Heart left ventricle (tissue), 16 donors: ENCODE measurements at regions not wholly inside any gene's neighbourhood (a gene's known extent, or its start where the extent isn't known, plus 50 kb on each side); places are given as distances from the start of the nearest gene placed in this dataset.

Source experiments
- ATAC-seq, 4 donors: fragments of 200-7000 bp; cut with Tn5 transposase; one replicate each; pipeline ENCODE4 v1.9.1; 2020 to 2022; ENCODE audit warnings: moderate library complexity in 4 of 4, mild to moderate bottlenecking in 3 of 4, moderate number of reproducible peaks in 1 of 4
- DNase-seq, 5 donors: peaks; one replicate each; pipeline ENCODE4 v3.0.0-alpha.2; 2020
- H3K27ac ChIP-seq, 12 donors: fragments of 200-600 bp; sonication (generic) in 4 of 12; one replicate each; pipeline versions ENCODE4 v1.5.0 to v1.8.0; 2016 to 2022; ENCODE audit warnings: mild to moderate bottlenecking in 2 of 12
- H3K27me3 ChIP-seq, 9 donors: fragments of 200-600 bp; sonication (generic) in 2 of 9; one replicate each; pipeline versions ENCODE4 v1.5.1 to v1.8.0; 2016 to 2022; ENCODE audit warnings: mild to moderate bottlenecking in 3 of 9
- H3K36me3 ChIP-seq, 9 donors: fragments of 200-600 bp; sonication (generic) in 2 of 9; one replicate each; pipeline versions ENCODE4 v1.5.0 to v1.8.0; 2018 to 2022; ENCODE audit warnings: mild to moderate bottlenecking in 2 of 9
- H3K4me1 ChIP-seq, 12 donors: fragments of 200-600 bp; sonication (generic) in 4 of 12; one replicate each; pipeline versions ENCODE4 v1.5.0 to v1.8.0; 2016 to 2022; ENCODE audit warnings: mild to moderate bottlenecking in 3 of 12
- H3K4me3 ChIP-seq, 12 donors: fragments of 200-600 bp; sonication (generic) in 4 of 12; one replicate each; pipeline versions ENCODE4 v1.5.0 to v1.8.0; 2017 to 2022; ENCODE audit warnings: mild to moderate bottlenecking in 9 of 12, moderate library complexity in 4 of 12
- H3K9me3 ChIP-seq, 12 donors: fragments of 200-600 bp; sonication (generic) in 4 of 12; one replicate each; pipeline versions ENCODE4 v1.5.0 to v1.8.0; 2016 to 2022; ENCODE audit warnings: mild to moderate bottlenecking in 1 of 12
- POLR2A ChIP-seq, 2 donors: fragments of 450-650 bp; IDR thresholded peaks; one replicate each; pipeline ENCODE4 v1.6.1; 2017; ENCODE audit warnings: antibody characterized with exemption in 2 of 2, mild to moderate bottlenecking in 2 of 2, moderate library complexity in 2 of 2
- WGBS, 4 donors: extraction: QIAGEN DNeasy Blood & Tissue Kit in 2 of 4; methylation state at CpG; one replicate each; pipeline versions ENCODE4 v1.1.5 to v1.1.7; 2013 to 2018; 5-methylcytosine and 5-hydroxymethylcytosine counted together
- intact Hi-C, 10 donors: fragments of 100-400 bp; cut with DNase I; formaldehyde crosslinking; loops; one replicate each; pipeline versions ENCODE4 v1.11.1 to v1.14.2; 2022
- TF ChIP-seq, protein P1 (sequence below), 12 donors: fragments of 200-600 bp; sonication (generic) in 4 of 12; IDR thresholded peaks; one replicate each; pipeline versions ENCODE4 v1.5.0 to v1.8.0; 2018 to 2022; ENCODE audit warnings: antibody characterized with exemption in 12 of 12, mild to moderate bottlenecking in 5 of 12
- donor health status: ischemic (EF 13 %, LVEDD 7.1; RV severe dilation, severe dysfunction).
- donor health status: healthy with polysubstance abuse.
- donor health status: DM: no; HTN: yes; CAD: no.
- donor health status: DM: no; HTN: no; CAD: no.
- donor health status: ischemic (EF 25% LVEDD 6.9; RV normal size, moderate dysfunction).
- donor health status: ischemic (EF 25% LVEDD 5.7; RV mildly dilated, moderate dysfunction).
- donor health status: healthy.
- donor health status: DM: yes; HTN: yes; CAD: no.
- donor health status: ischemic (EF 35%, LVEDD 5.7; RV mildly dilated, moderate dysfunction).
- donor health status: nonischemic (EF 11% LVEDD 7.7; RV severe dilation, severe dysfunction).
- donor health status: DM: yes; HTN: yes; CAD: no.
- donor health status: PGD.
- donor health status: ischemic (EF 29% LVEDD 5.4; RV normal size, mild dysfunction).
- donor health status: nonischemic (EF 23%, LVEDD 6.1; RV moderate dilation, normal function).

DNA sequence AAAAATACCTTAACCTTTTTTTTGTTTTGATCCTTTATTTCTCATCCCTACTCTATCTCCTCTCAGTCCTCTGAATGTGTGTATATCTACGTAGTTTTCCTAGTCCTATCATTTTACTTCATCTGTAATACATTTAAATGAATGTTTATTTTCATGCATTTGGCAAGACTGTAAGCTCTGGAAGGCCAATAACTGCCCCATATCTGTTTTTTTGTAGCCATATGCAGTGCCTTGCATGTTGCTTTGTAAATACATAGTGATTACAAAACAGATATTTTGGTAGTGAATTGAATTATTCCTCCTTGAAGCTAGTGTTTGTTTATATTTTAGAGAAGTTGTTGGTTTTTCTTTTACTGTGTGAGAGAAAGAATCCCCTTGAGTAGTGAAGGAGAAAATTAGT, 450.2 kb downstream of the PCDH18 start:
- WGBS, 4 donors, result 80 to 87% (median 84%) methylated on average over 1 of the region's 1 CpG
- Histone ChIP-seq H3K4me3 (no peak overlapping the region), H3K9me3 (peaks cover 0 to 2% (median 0%) of the 10 kb centered on the region in 12 donors), H3K36me3 (no peaks in the 10 kb centered on the region), H3K4me1 (no peaks in the 10 kb centered on the region), H3K27ac (no peak overlapping the region), H3K27me3 (no peaks in the 10 kb centered on the region)
- TF ChIP-seq, protein P1, sequence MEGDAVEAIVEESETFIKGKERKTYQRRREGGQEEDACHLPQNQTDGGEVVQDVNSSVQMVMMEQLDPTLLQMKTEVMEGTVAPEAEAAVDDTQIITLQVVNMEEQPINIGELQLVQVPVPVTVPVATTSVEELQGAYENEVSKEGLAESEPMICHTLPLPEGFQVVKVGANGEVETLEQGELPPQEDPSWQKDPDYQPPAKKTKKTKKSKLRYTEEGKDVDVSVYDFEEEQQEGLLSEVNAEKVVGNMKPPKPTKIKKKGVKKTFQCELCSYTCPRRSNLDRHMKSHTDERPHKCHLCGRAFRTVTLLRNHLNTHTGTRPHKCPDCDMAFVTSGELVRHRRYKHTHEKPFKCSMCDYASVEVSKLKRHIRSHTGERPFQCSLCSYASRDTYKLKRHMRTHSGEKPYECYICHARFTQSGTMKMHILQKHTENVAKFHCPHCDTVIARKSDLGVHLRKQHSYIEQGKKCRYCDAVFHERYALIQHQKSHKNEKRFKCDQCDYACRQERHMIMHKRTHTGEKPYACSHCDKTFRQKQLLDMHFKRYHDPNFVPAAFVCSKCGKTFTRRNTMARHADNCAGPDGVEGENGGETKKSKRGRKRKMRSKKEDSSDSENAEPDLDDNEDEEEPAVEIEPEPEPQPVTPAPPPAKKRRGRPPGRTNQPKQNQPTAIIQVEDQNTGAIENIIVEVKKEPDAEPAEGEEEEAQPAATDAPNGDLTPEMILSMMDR (IDR thresholded peaks at IDR 0.05), result no peak
- no peak for TF ChIP-seq POLR2A (IDR thresholded peaks at IDR 0.05)
- no peak for ATAC-seq
- intact Hi-C loops, result no loop called here
- no peak for DNase-seq

DNA sequence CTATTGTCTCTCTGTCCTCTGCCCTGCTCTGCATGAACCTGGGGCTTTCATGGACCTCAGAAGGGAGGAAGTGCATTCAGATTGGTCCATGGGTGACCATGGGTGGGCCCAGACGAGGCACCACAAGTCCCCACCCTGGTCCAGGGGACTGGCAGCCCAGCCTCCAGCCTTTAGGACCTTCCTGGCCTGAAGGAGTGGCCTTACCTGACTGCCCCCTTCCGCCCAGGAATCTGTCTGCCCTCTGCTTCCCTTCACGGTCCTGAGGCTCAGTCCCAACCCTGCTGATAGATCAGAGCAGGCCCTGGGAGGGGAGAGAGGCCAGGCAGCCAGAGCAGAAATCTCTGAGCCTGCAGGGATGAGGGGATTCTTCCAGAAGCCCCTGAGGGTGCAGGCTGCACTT, 455.4 kb downstream of the PCDH18 start:
- peak in 1 of 4 donors; percentile 38 for ATAC-seq
- intact Hi-C loops, result no loop called here
- Histone ChIP-seq H3K4me3 (no peak overlapping the region), H3K27me3 (no peaks in the 10 kb centered on the region), H3K9me3 (peaks cover 0 to 16% (median 2%) of the 10 kb centered on the region in 12 donors), H3K4me1 (no peaks in the 10 kb centered on the region), H3K36me3 (no peaks in the 10 kb centered on the region), H3K27ac (no peak overlapping the region)
- WGBS, 4 donors, result 65 to 75% (median 69%) methylated on average over 2 to 3 of the region's 3 CpGs
- DNase-seq, result no peak
- no peak for TF ChIP-seq POLR2A (IDR thresholded peaks at IDR 0.05)
- TF ChIP-seq, protein P1 (IDR thresholded peaks at IDR 0.05), result no peak

DNA sequence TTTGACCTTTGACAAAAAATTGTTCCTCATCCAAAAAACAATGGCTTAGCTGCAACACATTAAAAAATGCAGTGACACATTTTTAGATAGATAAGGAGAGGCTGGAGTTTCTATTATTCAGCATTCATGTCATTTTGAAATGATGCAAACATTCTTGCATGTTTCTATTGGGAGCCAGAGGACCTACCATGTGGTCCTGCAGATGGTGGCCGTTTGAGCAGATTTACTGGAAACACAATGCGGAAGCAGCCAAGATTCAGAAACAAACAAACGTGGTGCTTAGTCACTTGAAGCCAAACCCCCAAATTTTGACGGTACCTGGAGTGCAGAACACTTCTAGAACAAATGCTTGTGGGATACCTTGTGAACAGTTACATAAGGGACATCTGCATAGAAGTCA, 456.7 kb downstream of the PCDH18 start:
- Histone ChIP-seq H3K27me3 (no peaks in the 10 kb centered on the region), H3K27ac (no peak overlapping the region), H3K4me1 (no peaks in the 10 kb centered on the region), H3K9me3 (peaks cover 0 to 16% (median 2%) of the 10 kb centered on the region in 12 donors), H3K4me3 (no peak overlapping the region), H3K36me3 (no peaks in the 10 kb centered on the region)
- intact Hi-C loops, result no loop called here
- ATAC-seq (no peak), DNase-seq (no peak)
- WGBS, 4 donors, result 72 to 82% (median 76%) methylated on average over 4 of the region's 4 CpGs
- TF ChIP-seq POLR2A (IDR thresholded peaks at IDR 0.05), result no peak
- TF ChIP-seq, protein P1 (IDR thresholded peaks at IDR 0.05), result no peak

DNA sequence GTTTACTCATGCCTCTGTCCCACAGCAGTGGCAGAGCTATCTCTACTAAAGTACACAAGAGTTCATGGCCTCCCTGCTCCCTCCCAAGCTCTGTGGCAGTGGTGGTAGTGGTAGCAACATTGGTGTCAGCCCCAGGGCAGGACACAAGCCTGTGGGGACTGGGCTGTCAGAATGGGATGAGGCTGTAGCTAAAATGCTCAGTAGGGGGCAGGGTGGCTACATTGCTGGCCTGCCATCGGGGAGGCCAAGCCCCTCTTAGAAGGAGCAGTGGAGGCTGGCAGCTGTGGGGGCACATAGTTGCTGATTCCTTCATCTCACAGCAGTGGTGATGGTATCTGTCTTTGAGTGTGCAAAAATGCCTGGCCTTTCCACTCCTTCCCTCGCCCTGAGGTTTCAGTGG, 461.7 kb downstream of the PCDH18 start:
- H3K4me3 ChIP-seq, result no peak overlapping the region
- ATAC-seq (no peak), DNase-seq (peak in 1 of 5 donors; percentile 44)
- H3K36me3 ChIP-seq, result no peaks in the 10 kb centered on the region
- WGBS, 4 donors, result 61 to 89% (median 83%) methylated on average over 2 of the region's 2 CpGs
- intact Hi-C loops, result no loop called here
- TF ChIP-seq POLR2A (IDR thresholded peaks at IDR 0.05), result no peak
- peaks cover 0 to 3% (median 0%) of the 10 kb centered on the region in 12 donors for H3K9me3 ChIP-seq
- H3K27me3 ChIP-seq, result no peaks in the 10 kb centered on the region
- H3K27ac ChIP-seq, result no peak overlapping the region
- H3K4me1 ChIP-seq, result no peaks in the 10 kb centered on the region

DNA sequence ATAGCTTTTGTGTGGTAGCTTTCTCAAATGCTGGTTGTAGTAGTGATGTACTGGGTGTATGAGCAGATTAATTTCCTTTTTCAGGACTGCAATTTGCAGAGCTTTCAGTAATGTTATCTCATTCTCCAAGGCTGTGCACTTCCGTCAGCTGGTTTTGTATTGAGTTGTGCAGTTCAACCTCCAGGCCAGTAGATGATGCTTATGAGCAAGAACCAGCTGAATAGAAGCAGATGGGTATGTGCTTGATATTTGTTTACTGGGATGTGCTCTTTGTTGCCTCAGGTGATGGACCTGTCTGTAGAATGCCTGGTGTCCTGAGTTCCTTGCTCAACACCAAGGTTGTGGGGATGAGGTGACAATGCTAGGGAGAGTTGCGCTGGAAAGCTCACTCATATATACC, 462.8 kb downstream of the PCDH18 start:
- Histone ChIP-seq H3K9me3 (no peaks in the 10 kb centered on the region), H3K27ac (no peak overlapping the region), H3K36me3 (no peaks in the 10 kb centered on the region), H3K27me3 (no peaks in the 10 kb centered on the region), H3K4me1 (no peaks in the 10 kb centered on the region), H3K4me3 (no peak overlapping the region)
- 83 to 100% (median 86%) methylated on average over 1 to 2 of the region's 2 CpGs for WGBS, 4 donors
- DNase-seq (no peak), ATAC-seq (no peak)
- intact Hi-C loops, result no loop called here
- TF ChIP-seq POLR2A (IDR thresholded peaks at IDR 0.05), result no peak
- TF ChIP-seq, protein P1 (IDR thresholded peaks at IDR 0.05), result no peak
